ENCODE measurements at regions not wholly inside any gene's neighbourhood (a gene's known extent, or its start where the extent isn't known, plus 50 kb on each side); places are given as distances from the start of the nearest gene placed in this dataset.
"Not testable (repeated sequence)": the region's sequence is repeated elsewhere in the genome, so short reads cannot be mapped to it uniquely, and the experiment has no call there.

DNA sequence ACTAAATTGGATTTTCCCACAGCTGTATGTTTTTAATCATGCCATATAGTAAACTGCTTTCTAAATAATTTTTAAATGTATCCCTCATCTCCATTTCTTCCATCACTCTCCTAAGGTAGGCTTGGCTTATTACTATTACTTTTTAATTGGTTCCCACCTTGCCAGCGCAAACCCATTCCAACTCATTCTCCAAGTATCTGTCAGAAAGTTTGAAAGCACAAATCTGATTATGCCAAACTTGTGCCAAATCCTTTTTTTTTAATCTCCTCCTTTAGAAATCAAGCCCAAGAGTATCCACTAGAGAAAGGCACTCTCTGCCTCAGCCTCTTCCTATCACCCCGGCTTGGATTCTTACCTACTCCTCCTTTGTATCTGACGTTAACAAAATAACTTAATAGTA is 784.5 kb downstream of the TBL1XR1 start:
- no peak for DNase-seq

DNA sequence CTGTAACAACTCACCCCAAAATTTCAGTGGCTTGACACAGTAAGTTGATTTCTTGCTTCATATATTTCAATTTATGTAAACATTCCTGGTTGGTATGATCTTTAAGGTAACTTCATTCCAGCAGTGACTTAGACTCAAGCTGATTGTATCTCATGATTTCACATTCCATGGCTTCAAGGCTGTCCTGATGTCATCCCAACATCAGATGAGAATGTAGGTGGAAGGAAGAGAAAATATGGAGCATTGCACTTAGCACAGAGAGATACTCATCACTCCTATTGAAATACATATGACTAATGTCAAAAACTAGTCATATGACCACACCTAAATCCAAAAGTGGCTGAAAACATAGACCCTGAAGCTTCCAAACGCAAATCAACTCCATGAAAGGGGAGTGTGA is 793.8 kb downstream of the TBL1XR1 start:
- no peak for DNase-seq

DNA sequence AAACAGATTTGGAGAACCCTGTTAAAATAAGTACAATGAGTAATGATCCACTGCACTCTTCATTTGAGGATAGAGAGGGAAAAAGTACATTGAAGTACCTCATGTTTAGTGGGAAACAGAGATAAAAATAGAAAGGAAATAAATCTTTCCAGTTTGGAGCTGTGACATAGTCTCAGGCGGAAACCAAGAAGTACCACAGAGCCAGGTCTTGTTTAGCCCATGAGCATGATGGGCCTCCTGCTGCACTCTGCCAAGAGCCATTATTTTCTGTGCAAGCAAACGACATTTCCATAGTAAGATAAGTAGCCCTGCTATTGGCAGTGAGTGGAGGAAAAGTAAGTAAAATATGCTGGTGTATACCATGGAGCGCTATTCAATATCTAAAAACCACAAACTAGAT is 796.1 kb downstream of the TBL1XR1 start:
- DNase-seq, result no peak

- no peak for DNase-seq
Observed at GRCh38 chr3:176399193-176399592, 798.1 kb downstream of the TBL1XR1 start.

DNA sequence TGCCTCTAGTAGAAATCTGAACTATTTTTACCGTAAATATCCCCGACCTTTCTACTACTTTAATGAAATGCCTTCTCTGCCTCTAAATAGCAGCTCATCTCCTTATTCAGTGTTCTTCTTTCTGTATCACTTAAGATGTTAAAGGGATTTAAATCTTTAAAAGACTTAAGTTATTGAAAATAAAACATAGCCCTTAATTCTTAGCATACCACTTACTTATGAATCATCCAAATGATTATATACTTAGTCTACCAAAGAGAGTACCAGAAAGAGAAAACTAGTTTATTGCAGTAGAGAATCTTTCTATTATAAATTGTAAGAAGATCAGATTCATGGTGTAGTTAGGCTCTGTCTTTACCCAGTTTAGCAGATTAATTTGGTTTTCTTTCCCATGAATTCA is 802.0 kb downstream of the TBL1XR1 start:
- DNase-seq, result no peak

DNA sequence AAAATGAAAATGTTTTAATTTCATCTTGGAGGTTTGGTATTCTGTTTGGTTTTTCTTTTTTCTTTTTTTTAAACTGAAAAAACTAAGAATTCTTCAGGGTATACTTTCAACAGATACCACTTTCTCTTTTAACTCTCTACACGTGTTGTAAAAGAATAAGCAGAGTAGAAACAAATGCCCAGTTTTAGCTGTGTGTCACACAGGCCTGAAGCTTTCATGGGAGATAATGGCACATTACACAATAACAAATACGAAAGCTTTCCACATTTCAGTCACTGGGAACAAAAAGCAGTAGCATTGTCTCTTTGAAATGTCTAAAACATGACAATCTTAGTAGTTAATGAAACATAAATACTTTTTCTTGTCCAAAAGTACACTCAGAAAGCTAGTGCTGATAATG is 818.5 kb downstream of the TBL1XR1 start:
- no peak for DNase-seq

DNA sequence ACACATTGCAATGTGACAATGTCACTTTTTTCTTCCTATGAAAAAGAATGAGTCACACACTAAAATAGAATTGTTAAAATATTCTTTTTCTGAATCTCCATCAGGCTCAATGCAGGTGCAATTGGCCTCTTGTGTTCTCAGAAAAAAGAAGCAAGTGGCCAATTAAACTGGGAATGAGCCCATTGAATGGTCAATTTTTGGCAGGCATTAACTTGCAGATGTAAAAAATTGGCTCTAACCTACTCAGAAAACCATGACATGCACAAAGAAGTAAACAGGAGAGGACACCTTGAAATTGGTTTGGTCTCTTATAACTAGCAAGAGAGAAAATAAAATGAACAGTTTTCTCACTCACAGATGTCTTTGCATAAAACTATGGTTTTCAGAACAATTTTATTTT is 820.8 kb downstream of the TBL1XR1 start:
- DNase-seq, result no peak

- no peak for DNase-seq
Observed at GRCh38 chr3:176375519-176375918, 821.8 kb downstream of the TBL1XR1 start.

DNA sequence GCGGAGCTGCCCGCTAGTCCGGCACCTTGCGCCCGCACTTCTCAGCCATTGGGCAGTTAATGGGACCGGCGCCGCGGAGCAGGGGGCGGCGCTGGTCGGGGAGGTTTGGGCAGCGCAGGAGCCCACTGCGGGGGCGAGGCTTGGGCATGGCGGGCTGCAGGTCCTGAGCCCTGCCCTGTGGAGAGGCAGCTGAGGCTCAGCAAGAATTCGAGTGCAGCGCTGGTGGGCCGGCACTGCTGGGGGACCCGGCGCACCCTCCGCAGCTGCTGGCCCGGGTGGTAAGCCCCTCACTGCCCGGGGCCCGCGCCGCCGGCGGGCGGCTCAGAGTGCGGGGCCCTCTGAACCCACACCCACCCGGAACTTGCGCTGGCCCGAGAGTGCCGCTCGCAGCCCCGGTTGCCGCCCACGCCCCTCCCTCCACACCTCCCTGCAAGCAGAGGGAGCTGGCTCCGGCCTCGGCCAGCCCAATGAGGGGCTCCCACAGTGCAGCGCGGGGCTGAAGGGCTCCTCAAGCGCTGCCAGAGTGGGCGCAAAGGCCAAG is 835.0 kb downstream of the TBL1XR1 start:
- no peak for DNase-seq

- no peak for DNase-seq
Observed at GRCh38 chr3:176359211-176359610, 838.1 kb downstream of the TBL1XR1 start.

DNA sequence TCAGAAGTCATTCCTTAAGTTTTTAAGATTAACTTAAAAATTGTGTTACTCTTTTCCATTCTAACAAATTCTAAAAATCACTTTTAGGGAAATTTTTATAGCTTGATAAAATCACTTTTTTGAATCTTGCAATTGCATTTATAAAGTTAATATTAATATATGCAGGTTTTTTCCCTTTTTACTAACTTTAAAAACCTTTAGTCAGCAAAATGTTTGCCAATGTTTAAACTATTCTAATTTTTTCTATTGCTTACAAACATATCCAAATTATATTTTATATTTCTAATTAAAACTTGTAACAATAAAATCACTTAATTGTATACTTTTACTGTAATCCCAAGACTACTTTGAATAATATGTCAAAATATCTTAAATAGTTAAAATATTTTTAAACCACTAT is 839.4 kb downstream of the TBL1XR1 start:
- no peak for DNase-seq

DNA sequence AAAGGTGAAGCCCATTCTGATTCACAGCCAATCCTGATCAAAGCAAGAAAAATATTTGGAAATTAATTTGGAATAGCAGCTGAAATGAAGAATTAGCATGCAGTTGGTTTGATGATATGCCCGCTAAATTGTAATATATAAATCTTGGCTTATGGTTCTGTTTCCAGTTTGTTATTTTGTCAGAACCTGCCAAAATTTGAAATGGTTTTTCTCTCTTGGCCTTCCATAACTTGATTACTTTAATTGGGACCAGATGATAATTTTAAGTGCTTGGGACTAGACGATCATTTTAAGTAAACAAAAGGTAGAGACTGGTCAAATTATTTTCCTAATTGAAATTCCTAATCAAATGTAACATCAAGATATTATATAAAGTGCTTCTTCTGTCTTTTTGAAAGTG is 842.4 kb downstream of the TBL1XR1 start:
- no peak for DNase-seq

DNA sequence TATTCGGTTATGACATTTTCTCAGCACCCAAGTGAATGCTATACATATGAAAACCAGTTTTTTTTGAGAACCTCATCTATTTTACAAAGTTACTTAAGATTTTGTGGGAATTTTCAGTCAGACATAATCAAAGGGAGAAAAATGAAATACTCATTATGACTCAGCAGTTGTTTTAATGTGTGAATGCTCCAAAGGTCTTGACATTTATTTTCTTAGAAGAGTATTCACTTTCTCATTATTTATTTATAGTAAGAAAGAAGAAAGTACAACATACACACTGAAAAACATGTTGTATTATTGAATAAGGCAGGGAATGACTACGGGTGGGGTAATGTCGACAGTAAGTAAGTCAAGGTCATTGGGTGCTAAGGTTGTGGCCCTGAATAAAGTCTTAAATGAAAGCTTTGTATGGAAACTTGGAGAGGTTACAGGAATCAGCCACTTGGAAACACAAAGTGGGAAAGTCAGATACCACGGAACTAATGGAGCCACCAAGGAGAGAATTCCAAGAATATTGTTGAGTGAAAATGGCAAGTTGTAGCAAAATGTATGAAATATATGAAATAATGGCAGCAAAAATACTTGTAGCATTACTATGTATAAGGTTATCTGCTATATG is 844.5 kb downstream of the TBL1XR1 start:
- no peak for DNase-seq

DNA sequence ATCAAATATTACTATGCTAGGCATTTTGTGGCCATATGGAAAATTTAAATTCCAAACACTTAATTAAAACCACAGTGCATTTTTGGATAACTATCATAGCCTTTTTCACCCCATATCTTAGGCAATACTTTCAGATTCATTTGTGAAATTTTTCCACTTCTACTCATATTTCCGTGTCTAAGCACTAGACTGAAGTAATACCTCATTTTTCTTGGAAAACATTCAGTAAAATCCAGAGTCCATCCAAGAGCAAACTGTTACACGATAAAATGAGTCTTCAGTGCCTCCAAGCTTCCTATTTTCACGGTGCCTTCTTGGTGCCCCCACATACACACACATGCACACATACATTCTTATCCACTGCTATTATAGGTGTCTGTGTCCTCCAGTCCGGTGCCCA is 845.9 kb downstream of the TBL1XR1 start:
- no peak for DNase-seq

DNA sequence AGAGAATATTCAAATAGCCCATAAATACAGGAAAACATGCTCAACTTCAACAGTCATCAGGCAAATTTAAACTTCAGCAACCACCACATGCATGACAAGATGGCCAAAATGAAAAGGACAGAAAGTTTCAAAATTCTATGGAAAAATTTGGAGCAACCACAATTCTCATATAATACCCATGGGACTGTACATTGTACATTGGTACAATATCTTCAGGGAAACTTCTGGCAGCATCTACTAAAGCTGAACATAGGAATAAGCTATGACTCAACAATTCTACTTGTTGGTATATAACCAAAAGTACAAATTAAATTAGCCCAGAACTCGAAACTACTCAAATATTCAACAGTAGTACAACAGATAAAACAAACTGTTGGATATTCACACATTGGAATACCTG is 847.6 kb downstream of the TBL1XR1 start:
- no peak for DNase-seq

- no peak for DNase-seq
Observed at GRCh38 chr3:176347424-176348146, 849.7 kb downstream of the TBL1XR1 start.

GRCh38 chr3:176341963-176342362 is 855.3 kb downstream of the TBL1XR1 start:
- DNase-seq, result no peak

GRCh38 chr3:176328666-176329065 is 868.6 kb downstream of the TBL1XR1 start:
- no peak for DNase-seq

DNA sequence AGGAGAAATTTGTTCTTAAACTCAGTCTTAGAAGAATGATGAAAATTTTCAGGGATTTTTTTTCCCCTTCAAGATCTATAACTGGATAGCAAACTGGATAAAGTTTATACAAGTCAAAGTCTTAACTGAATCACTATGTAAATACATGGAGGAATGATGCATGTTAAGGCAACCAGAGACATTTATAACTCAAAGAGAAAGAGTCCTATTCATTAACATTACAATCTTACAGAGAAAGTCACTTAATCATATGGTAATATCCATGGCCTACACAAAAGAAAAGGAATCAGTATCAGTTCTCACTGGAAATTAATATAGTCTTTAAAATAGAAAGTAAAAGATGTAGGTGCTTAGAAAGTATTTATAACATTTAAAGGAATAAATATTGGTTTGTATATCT is 869.1 kb downstream of the TBL1XR1 start:
- DNase-seq, result no peak

DNA sequence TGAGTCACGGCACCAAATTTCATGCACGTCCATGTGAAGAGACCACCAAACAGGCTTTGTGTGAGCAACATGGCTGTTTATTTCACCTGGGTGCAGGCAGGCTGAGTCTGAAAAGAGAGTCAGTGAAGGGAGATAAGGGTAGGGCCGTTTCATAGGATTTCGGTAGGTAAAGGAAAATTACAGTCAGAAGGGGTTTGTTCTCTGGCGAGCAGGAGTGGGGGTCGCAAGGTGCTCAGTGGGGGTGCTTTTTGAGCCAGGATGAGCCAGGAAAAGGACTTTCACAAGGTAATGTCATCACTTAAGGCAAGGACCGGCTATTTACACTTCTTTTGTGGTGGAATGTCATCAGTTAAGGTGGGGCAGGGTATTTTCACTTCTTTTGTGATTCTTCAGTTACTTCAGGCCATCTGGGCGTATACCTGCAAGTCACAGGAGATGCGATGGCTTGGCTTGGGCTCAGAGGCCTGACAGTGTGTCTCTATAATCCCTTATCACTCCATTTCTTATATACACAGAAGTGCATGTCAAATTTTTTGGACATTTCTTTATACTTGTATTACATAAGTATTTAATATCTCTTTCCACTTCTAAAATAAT is 870.3 kb downstream of the TBL1XR1 start:
- not testable (repeated sequence) for DNase-seq

DNA sequence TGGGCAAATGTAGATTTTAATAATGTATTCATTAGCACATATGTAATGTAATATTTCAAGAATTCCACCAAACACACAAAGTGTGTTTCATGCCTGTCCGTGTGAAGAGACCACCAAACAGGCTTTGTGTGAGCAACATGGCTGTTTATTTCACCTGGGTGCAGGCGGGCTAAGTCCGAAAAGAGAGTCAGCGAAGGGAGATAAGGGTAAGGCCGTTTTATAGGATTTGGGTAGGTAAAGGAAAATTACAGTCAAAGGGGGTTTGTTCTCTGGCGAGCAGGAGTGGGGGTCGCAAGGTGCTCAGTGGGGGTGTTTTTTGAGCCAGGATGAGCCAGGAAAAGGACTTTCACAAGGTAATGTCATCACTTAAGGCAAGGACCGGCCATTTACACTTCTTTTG is 875.8 kb downstream of the TBL1XR1 start:
- DNase-seq, result not testable (repeated sequence)

GRCh38 chr3:176321099-176321498 is 876.2 kb downstream of the TBL1XR1 start:
- no peak for DNase-seq

- no peak for DNase-seq
Observed at GRCh38 chr3:176313426-176313825, 883.9 kb downstream of the TBL1XR1 start.

- no peak for DNase-seq
Observed at GRCh38 chr3:176310641-176311040, 886.6 kb downstream of the TBL1XR1 start.

Measured in activated T-cell treated with anti-CD3 and anti-CD28 coated beads, Interleukin-2, amount 50 U/mL, for 48 hours (primary cell).